OCI-LY3 (cell line): ENCODE measurements at regions not wholly inside any gene's neighbourhood (a gene's known extent, or its start where the extent isn't known, plus 50 kb on each side); places are given as distances from the start of the nearest gene placed in this dataset.
A peak's percentile ranks its signal among the peaks of the same experiment; 100 is the strongest.

Source experiments
- H2AFZ ChIP-seq: fragments of 200-600, 300-600 bp; shearing (Covaris generic); 2 replicates; pipeline ENCODE4 v1.6.0; 2014; ENCODE audit warnings: antibody characterized with exemption, low read depth, low read length
- H3K27ac ChIP-seq: fragments of 200-600, 300-600 bp; sonication (generic); 2 replicates; pipeline ENCODE4 v1.5.1; 2014; ENCODE audit warnings: mild to moderate bottlenecking, low read length, moderate library complexity, mixed read lengths
- H3K27me3 ChIP-seq: fragments of 200-600, 300-600 bp; sonication (generic); 2 replicates; pipeline ENCODE4 v1.6.1; 2014; ENCODE audit warnings: low read depth, low read length, mixed read lengths
- H3K36me3 ChIP-seq: fragments of 200-600, 300-600 bp; sonication (generic); replicated peaks from 2 replicates; pipeline ENCODE3; 2014; ENCODE audit warnings: low read depth, low read length, mixed read lengths
- H3K4me1 ChIP-seq: fragments of 300-600, 200-600 bp; sonication (generic); 2 replicates; pipeline ENCODE4 v1.6.1; 2014; ENCODE audit warnings: low read length, mixed read lengths
- H3K4me2 ChIP-seq: fragments of 200-600, 300-600 bp; sonication (generic); 2 replicates; pipeline ENCODE4 v1.6.1; 2014; ENCODE audit warnings: low read length, mixed read lengths
- H3K4me3 ChIP-seq: fragments of 300-600, 200-600 bp; sonication (generic); 2 replicates; pipeline ENCODE4 v1.5.1; 2014; ENCODE audit warnings: antibody characterized with exemption, mild to moderate bottlenecking, low read length, moderate library complexity
- H3K79me2 ChIP-seq: fragments of 300-600, 200-600 bp; shearing (Covaris generic); 2 replicates; pipeline ENCODE4 v1.6.1; 2014; ENCODE audit warnings: mild to moderate bottlenecking, low read length, mixed read lengths
- H3K9ac ChIP-seq: fragments of 300-600, 200-600 bp; shearing (Covaris generic); 2 replicates; pipeline ENCODE4 v1.6.0; 2014; ENCODE audit warnings: mild to moderate bottlenecking, low read length, moderate library complexity
- H3K9me3 ChIP-seq: fragments of 200-600, 300-600 bp; shearing (Covaris generic); 2 replicates; pipeline ENCODE4 v1.6.1; 2014; ENCODE audit warnings: low read length, mixed read lengths; ENCODE audit not compliant: insufficient read depth
- H4K20me1 ChIP-seq: fragments of 200-600, 300-600 bp; sonication (generic); 2 replicates; pipeline ENCODE4 v1.6.1; 2016; ENCODE audit warnings: low read length, mixed read lengths; ENCODE audit not compliant: insufficient read depth
- CTCF ChIP-seq: fragments of 200-600, 300-600 bp; sonication (generic); IDR thresholded peaks from 2 replicates; pipeline ENCODE4 v1.5.1; 2014; ENCODE audit warnings: antibody characterized with exemption, low read length, low read depth
- EZH2phosphoT487 ChIP-seq: fragments of 200-600 bp; shearing (Covaris generic); IDR thresholded peaks from 2 replicates; pipeline ENCODE4 v1.6.1; 2018; ENCODE audit warnings: antibody characterized with exemption, mixed run types, low read depth

- H3K27me3 ChIP-seq = peaks cover 9% of the 10 kb centered on the region
- no peak overlapping the region for H3K9ac ChIP-seq
- H3K36me3 ChIP-seq = no peaks in the 10 kb centered on the region
- H3K9me3 ChIP-seq = no peaks in the 10 kb centered on the region
- TF ChIP-seq EZH2phosphoT487 = no peak
- no peak for TF ChIP-seq CTCF
- H3K4me1 ChIP-seq = peaks cover 4% of the 10 kb centered on the region
- no peaks in the 10 kb centered on the region for H3K79me2 ChIP-seq
- no peak overlapping the region for H3K4me3 ChIP-seq
- H2AFZ ChIP-seq = no peak overlapping the region
- H3K27ac ChIP-seq = no peak overlapping the region
- H4K20me1 ChIP-seq = no peaks in the 10 kb centered on the region
- no peak overlapping the region for H3K4me2 ChIP-seq
Observed at GRCh38 chr4:120158841-120159463, 92.3 kb upstream of the MAD2L1 start.

- Histone ChIP-seq H3K36me3 (no peaks in the 10 kb centered on the region), H3K4me3 (no peak overlapping the region), H3K4me1 (peaks cover 4% of the 10 kb centered on the region), H3K79me2 (no peaks in the 10 kb centered on the region), H4K20me1 (no peaks in the 10 kb centered on the region), H3K9ac (no peak overlapping the region), H3K27me3 (peaks cover 9% of the 10 kb centered on the region), H2AFZ (no peak overlapping the region), H3K9me3 (no peaks in the 10 kb centered on the region), H3K27ac (no peak overlapping the region), H3K4me2 (no peak overlapping the region)
- TF ChIP-seq EZH2phosphoT487 = no peak
- no peak for TF ChIP-seq CTCF
Observed at GRCh38 chr4:120158046-120158445, 91.4 kb upstream of the MAD2L1 start.

- H3K4me2 ChIP-seq = peak overlapping the region; percentile 61
- no peak for TF ChIP-seq EZH2phosphoT487
- TF ChIP-seq CTCF = peak; percentile 70
- no peaks in the 10 kb centered on the region for H3K9me3 ChIP-seq
- H3K27ac ChIP-seq = no peak overlapping the region
- H3K79me2 ChIP-seq = no peaks in the 10 kb centered on the region
- H3K9ac ChIP-seq = no peak overlapping the region
- peak overlapping the region; percentile 36 for H3K4me3 ChIP-seq
- H3K4me1 ChIP-seq = peaks cover 4% of the 10 kb centered on the region
- H3K27me3 ChIP-seq = peaks cover 9% of the 10 kb centered on the region
- H4K20me1 ChIP-seq = no peaks in the 10 kb centered on the region
- H2AFZ ChIP-seq = 0 out of 2 replicates have a peak overlapping the region, but pooled peaks have one; percentile 30
- H3K36me3 ChIP-seq = no peaks in the 10 kb centered on the region
Observed at GRCh38 chr4:120156120-120156718, 89.6 kb upstream of the MAD2L1 start.

- TF ChIP-seq EZH2phosphoT487 (no peak), CTCF (no peak)
- no peaks in the 10 kb centered on the region for H3K36me3 ChIP-seq
- no peak overlapping the region for H3K27ac ChIP-seq
- H3K4me2 ChIP-seq = no peak overlapping the region
- H3K4me1 ChIP-seq = peaks cover 4% of the 10 kb centered on the region
- H4K20me1 ChIP-seq = no peaks in the 10 kb centered on the region
- no peaks in the 10 kb centered on the region for H3K79me2 ChIP-seq
- no peaks in the 10 kb centered on the region for H3K9me3 ChIP-seq
- H3K4me3 ChIP-seq = no peak overlapping the region
- H3K27me3 ChIP-seq = peaks cover 9% of the 10 kb centered on the region
- H3K9ac ChIP-seq = no peak overlapping the region
- H2AFZ ChIP-seq = no peak overlapping the region
Observed at GRCh38 chr4:120155287-120155686, 88.6 kb upstream of the MAD2L1 start.
